GM23338 (cell line): ENCODE measurements at regions not wholly inside any gene's neighbourhood (a gene's known extent, or its start where the extent isn't known, plus 50 kb on each side); places are given as distances from the start of the nearest gene placed in this dataset.
"Not testable (repeated sequence)": the region's sequence is repeated elsewhere in the genome, so short reads cannot be mapped to it uniquely, and the experiment has no call there.

Experiments used
- CREB1 ChIP-seq: fragments of 250-450 bp; sonication (Bioruptor Pico); IDR thresholded peaks from 2 replicates; pipeline ENCODE4 v1.5.0; 2020; ENCODE audit warnings: low read depth, mild to moderate bottlenecking, moderate library complexity
- CTCF ChIP-seq, 2 experiments: fragments of 200-600 bp in 1 of 2; sonication (generic) in 1 of 2; conservative IDR thresholded peaks; 2 replicates each; pipeline versions ENCODE4 v1.5.1 to v1.6.1; 2016 to 2017; ENCODE audit warnings: antibody characterized with exemption in 2 of 2, low read depth in 2 of 2, mild to moderate bottlenecking in 2 of 2, moderate library complexity in 1 of 2
- EZH2 ChIP-seq: fragments of 200-600 bp; sonication (generic); IDR thresholded peaks from one replicate; pipeline ENCODE4 v1.8.0; 2017; ENCODE audit warnings: antibody characterized with exemption, mild to moderate bottlenecking, low read depth; ENCODE audit not compliant: unreplicated experiment
- EZH2phosphoT487 ChIP-seq: fragments of 200-600 bp; sonication (generic); IDR thresholded peaks from one replicate; pipeline ENCODE4 v1.8.1; 2018; ENCODE audit warnings: antibody characterized with exemption; ENCODE audit not compliant: unreplicated experiment
- JUNB ChIP-seq: IDR thresholded peaks from one replicate; pipeline ENCODE4 v1.6.1; 2016; ENCODE audit warnings: antibody characterized with exemption; ENCODE audit not compliant: unreplicated experiment
- NANOG ChIP-seq: IDR thresholded peaks from 2 replicates; pipeline ENCODE4 v1.6.1; 2016; ENCODE audit warnings: antibody characterized with exemption, borderline replicate concordance
- POLR2AphosphoS5 ChIP-seq: IDR thresholded peaks from 2 replicates; pipeline ENCODE4 v1.6.1; 2016; ENCODE audit warnings: antibody characterized with exemption, low read depth
- REST ChIP-seq: IDR thresholded peaks from one replicate; pipeline ENCODE4 v1.6.1; 2018; ENCODE audit warnings: antibody characterized with exemption; ENCODE audit not compliant: unreplicated experiment
- STAT1 ChIP-seq: IDR thresholded peaks from one replicate; pipeline ENCODE4 v1.6.1; 2016; ENCODE audit warnings: antibody characterized with exemption; ENCODE audit not compliant: unreplicated experiment
- ZNF114 ChIP-seq: fragments of 250-450 bp; sonication (Bioruptor Pico); IDR thresholded peaks from 2 replicates; pipeline ENCODE4 v1.5.0; 2020; ENCODE audit warnings: mild to moderate bottlenecking, moderate library complexity
- ZNF331 ChIP-seq: fragments of 250-450 bp; sonication (Bioruptor Pico); IDR thresholded peaks from 2 replicates; pipeline ENCODE4 v1.5.0; 2020; ENCODE audit warnings: low read depth, mild to moderate bottlenecking, moderate library complexity
- TF ChIP-seq, protein P1 (sequence below): IDR thresholded peaks from 2 replicates; pipeline ENCODE4 v1.6.1; 2016; ENCODE audit warnings: antibody characterized with exemption

DNA sequence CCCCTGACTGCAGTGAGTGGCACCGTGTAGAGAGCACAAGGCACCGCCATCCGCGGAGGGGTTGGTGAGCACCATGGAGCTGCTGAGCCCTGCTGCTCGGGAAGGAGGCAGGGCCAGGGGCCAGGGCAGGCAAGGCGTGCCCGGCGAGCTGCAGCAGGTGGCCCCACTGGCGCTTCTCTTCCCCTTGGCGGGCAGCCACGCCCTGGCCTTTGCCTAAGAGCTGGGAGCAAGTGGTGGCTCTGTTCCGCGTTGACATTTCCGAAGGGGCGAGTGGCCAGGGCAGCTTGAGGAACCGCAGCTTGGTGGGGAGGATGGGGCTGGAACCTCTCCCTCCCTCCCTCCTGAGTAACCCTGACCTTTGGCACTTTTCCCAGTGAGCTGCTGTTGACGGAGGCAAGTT is 194.7 kb upstream of the TP53TG3 start:
- TF ChIP-seq EZH2; CREB1 (CRISPR knock-in tag); CTCF (conservative IDR thresholded peaks at IDR 0.05; ENCODE audit: low read depth in 2 of 2); REST; POLR2AphosphoS5; EZH2phosphoT487; STAT1; ZNF331 (CRISPR knock-in tag); JUNB; ZNF114; NANOG: not testable (repeated sequence)
- TF ChIP-seq, protein P1, sequence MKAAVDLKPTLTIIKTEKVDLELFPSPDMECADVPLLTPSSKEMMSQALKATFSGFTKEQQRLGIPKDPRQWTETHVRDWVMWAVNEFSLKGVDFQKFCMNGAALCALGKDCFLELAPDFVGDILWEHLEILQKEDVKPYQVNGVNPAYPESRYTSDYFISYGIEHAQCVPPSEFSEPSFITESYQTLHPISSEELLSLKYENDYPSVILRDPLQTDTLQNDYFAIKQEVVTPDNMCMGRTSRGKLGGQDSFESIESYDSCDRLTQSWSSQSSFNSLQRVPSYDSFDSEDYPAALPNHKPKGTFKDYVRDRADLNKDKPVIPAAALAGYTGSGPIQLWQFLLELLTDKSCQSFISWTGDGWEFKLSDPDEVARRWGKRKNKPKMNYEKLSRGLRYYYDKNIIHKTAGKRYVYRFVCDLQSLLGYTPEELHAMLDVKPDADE, result not testable (repeated sequence)
